DND-41 (cell line): ENCODE measurements at regions not wholly inside any gene's neighbourhood (a gene's known extent, or its start where the extent isn't known, plus 50 kb on each side); places are given as distances from the start of the nearest gene placed in this dataset.

Source experiments
- ATAC-seq: fragments of 200-7000 bp; cut with Tn5 transposase; 3 replicates; pipeline ENCODE4 v1.9.1; 2021; ENCODE audit warnings: low read depth; ENCODE audit not compliant: insufficient read depth
- DNase-seq: peaks from one replicate; pipeline ENCODE4 v3.0.0-alpha.2; 2020
- H2AFZ ChIP-seq: 2 replicates; pipeline ENCODE4 v1.6.0; 2012; ENCODE audit warnings: low read depth, low read length
- H3K27ac ChIP-seq: 2 replicates; pipeline ENCODE4 v1.5.1; 2012; ENCODE audit warnings: low read length, inconsistent platforms
- H3K27me3 ChIP-seq: fragments of 200-600 bp; sonication (generic); 2 replicates; pipeline ENCODE4 v1.6.0; 2012; ENCODE audit warnings: low read length, mild to moderate bottlenecking, inconsistent platforms; ENCODE audit not compliant: insufficient read depth, poor library complexity
- H3K36me3 ChIP-seq: 2 replicates; pipeline ENCODE4 v1.5.1; 2012; ENCODE audit warnings: low read length, inconsistent platforms; ENCODE audit not compliant: insufficient read depth
- H3K4me1 ChIP-seq: 2 replicates; pipeline ENCODE4 v1.5.1; 2012; ENCODE audit warnings: mild to moderate bottlenecking, low read length; ENCODE audit not compliant: insufficient read depth
- H3K4me2 ChIP-seq: 2 replicates; pipeline ENCODE4 v1.6.0; 2012; ENCODE audit warnings: mild to moderate bottlenecking, moderate library complexity, low read length, inconsistent platforms; ENCODE audit not compliant: insufficient read depth
- H3K4me3 ChIP-seq, 2 experiments: fragments of 200-600 bp in 1 of 2; shearing (Covaris generic) in 1 of 2; 2 replicates each; pipeline ENCODE4 v1.5.1; 2012 to 2016; ENCODE audit warnings: inconsistent platforms in 2 of 2, low read length in 2 of 2, mild to moderate bottlenecking in 2 of 2, low read depth in 1 of 2, moderate library complexity in 1 of 2
- H3K79me2 ChIP-seq: 2 replicates; pipeline ENCODE4 v1.6.0; 2012; ENCODE audit warnings: low read length, inconsistent platforms; ENCODE audit not compliant: insufficient read depth
- H3K9ac ChIP-seq: 2 replicates; pipeline ENCODE4 v1.6.0; 2012; ENCODE audit warnings: low read depth, mild to moderate bottlenecking, inconsistent platforms, low read length, moderate library complexity
- H3K9me3 ChIP-seq: 2 replicates; pipeline ENCODE4 v1.5.1; 2012; ENCODE audit warnings: low read length, moderate library complexity, mild to moderate bottlenecking, inconsistent platforms; ENCODE audit not compliant: insufficient read depth, severe bottlenecking
- H4K20me1 ChIP-seq: 2 replicates; pipeline ENCODE4 v1.6.0; 2012; ENCODE audit warnings: low read length; ENCODE audit not compliant: insufficient read depth
- EZH2 ChIP-seq: IDR thresholded peaks from 3 replicates; pipeline ENCODE4 v1.6.1; 2012; ENCODE audit warnings: borderline replicate concordance, low read depth, mild to moderate bottlenecking, moderate library complexity, low read length, inconsistent platforms; ENCODE audit not compliant: severe bottlenecking
- TF ChIP-seq, protein P1 (sequence below): IDR thresholded peaks from 2 replicates; pipeline ENCODE4 v1.5.1; 2012; ENCODE audit warnings: borderline replicate concordance, low read length, moderate library complexity, mild to moderate bottlenecking; ENCODE audit not compliant: poor library complexity, severe bottlenecking; ENCODE audit errors: extremely low read depth

DNA sequence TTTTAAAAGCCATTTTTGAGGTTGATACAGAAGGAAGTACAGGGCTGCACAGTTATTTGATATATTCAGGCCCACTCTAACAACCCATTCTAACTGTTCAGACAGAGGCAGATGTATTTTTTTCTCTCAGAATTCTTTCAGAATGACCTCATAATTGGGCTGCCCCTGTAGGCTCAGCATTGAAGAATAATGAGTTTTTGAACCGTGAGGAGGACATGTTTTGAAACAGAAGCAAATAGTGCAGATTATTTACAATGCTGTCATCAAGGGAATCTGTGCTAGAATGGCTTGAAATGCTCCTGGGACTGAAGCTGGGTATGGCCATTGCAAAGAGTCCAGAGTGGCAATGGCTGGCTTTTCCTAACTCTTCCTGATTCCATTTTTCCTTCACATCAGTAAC is 158.1 kb downstream of the SOX3 start:
- no peak overlapping the region for H3K4me2 ChIP-seq
- H3K4me1 ChIP-seq, result no peaks in the 10 kb centered on the region
- no peaks in the 10 kb centered on the region for H3K79me2 ChIP-seq
- no peaks in the 10 kb centered on the region for H4K20me1 ChIP-seq
- ATAC-seq, result no peak
- no peak overlapping the region for H2AFZ ChIP-seq
- H3K4me3 ChIP-seq, result no peak overlapping the region
- TF ChIP-seq, protein P1, sequence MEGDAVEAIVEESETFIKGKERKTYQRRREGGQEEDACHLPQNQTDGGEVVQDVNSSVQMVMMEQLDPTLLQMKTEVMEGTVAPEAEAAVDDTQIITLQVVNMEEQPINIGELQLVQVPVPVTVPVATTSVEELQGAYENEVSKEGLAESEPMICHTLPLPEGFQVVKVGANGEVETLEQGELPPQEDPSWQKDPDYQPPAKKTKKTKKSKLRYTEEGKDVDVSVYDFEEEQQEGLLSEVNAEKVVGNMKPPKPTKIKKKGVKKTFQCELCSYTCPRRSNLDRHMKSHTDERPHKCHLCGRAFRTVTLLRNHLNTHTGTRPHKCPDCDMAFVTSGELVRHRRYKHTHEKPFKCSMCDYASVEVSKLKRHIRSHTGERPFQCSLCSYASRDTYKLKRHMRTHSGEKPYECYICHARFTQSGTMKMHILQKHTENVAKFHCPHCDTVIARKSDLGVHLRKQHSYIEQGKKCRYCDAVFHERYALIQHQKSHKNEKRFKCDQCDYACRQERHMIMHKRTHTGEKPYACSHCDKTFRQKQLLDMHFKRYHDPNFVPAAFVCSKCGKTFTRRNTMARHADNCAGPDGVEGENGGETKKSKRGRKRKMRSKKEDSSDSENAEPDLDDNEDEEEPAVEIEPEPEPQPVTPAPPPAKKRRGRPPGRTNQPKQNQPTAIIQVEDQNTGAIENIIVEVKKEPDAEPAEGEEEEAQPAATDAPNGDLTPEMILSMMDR, result no peak
- TF ChIP-seq EZH2, result no peak
- no peaks in the 10 kb centered on the region for H3K27me3 ChIP-seq
- no peak overlapping the region for H3K9ac ChIP-seq
- H3K36me3 ChIP-seq, result no peaks in the 10 kb centered on the region
- no peak for DNase-seq
- no peaks in the 10 kb centered on the region for H3K9me3 ChIP-seq
- no peak overlapping the region for H3K27ac ChIP-seq

DNA sequence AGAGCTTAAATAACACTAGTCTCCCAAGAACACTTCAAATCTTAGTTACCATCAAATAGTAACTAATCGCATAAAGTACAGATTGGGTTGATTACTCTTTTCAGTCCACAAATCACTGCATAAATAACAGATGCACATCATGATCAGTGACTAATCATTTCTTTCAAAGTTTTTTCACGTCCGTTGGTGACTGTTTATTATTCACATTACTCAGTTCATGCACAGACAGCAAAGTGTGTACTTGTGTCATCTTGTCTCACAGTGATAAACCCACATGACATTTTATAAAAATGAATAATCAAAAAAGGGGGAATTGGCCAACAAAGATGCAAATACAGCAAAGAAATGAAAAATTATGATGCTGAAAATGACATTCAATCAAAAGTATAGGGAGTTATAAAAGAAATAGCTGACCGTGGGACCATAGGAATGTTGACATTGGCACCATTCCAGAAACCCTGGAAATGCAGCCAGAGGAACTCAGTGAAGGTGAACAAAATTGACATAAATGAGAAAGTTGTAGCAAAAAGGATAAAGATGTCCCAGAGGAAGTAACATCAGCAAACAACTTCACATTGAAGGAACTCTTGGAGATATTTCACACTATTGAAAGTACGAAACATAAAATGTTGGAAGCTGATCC is 161.5 kb downstream of the SOX3 start:
- Histone ChIP-seq H2AFZ (no peak overlapping the region), H3K4me1 (no peaks in the 10 kb centered on the region), H3K4me2 (no peak overlapping the region), H3K27me3 (no peaks in the 10 kb centered on the region), H3K36me3 (no peaks in the 10 kb centered on the region), H3K27ac (no peak overlapping the region), H4K20me1 (no peaks in the 10 kb centered on the region), H3K9ac (no peak overlapping the region), H3K79me2 (no peaks in the 10 kb centered on the region), H3K4me3 (no peak overlapping the region), H3K9me3 (no peaks in the 10 kb centered on the region)
- DNase-seq (no peak), ATAC-seq (no peak)
- TF ChIP-seq, protein P1, result no peak
- no peak for TF ChIP-seq EZH2

DNA sequence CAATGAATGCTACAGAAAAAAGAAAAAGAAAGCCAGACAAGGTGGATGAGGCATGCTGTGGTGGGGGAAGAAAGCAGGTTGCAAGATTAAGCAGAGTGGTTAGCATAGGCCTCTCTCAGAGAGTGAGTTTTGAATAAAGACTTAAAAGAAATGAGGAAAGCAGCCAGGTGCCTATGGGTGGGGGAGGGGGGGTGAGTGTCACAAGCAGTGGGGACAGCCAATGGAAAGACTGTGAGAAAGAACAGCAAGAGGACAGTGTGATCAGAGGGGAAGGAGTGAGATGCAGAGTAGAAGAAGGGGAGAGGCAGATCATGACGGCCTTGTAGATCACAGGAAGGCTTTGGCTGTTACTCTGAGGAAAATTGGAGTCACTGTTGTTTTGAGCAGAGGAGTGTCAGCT is 162.5 kb downstream of the SOX3 start:
- Histone ChIP-seq H4K20me1 (no peaks in the 10 kb centered on the region), H3K4me1 (no peaks in the 10 kb centered on the region), H3K4me2 (no peak overlapping the region), H3K4me3 (no peak overlapping the region), H2AFZ (no peak overlapping the region), H3K36me3 (no peaks in the 10 kb centered on the region), H3K27me3 (no peaks in the 10 kb centered on the region), H3K27ac (no peak overlapping the region), H3K79me2 (no peaks in the 10 kb centered on the region), H3K9ac (no peak overlapping the region), H3K9me3 (no peaks in the 10 kb centered on the region)
- DNase-seq (no peak), ATAC-seq (no peak)
- TF ChIP-seq, protein P1, result no peak
- no peak for TF ChIP-seq EZH2
